SK-N-SH (cell line): ENCODE measurements at regions not wholly inside any gene's neighbourhood (a gene's known extent, or its start where the extent isn't known, plus 50 kb on each side); places are given as distances from the start of the nearest gene placed in this dataset.

ENCODE experiments used
- CTCF ChIA-PET: fragments of 300-600, 350-600 bp; formaldehyde crosslinking; extraction: SDS; loops from one replicate; lab custom pipeline; 2021; lab: Yijun Ruan, JAX
- POLR2A ChIA-PET: fragments of 350-600 bp; sonication (Branson Sonifier 250); formaldehyde crosslinking; extraction: SDS; loops from one replicate; lab custom pipeline; 2020; ENCODE audit warnings: antibody characterized with exemption, inconsistent platforms; lab: Yijun Ruan, JAX
- DNase-seq: peaks from one replicate; pipeline ENCODE4 v3.0.0; 2012
- H2AFZ ChIP-seq: fragments of 200-600 bp; sonication (generic); 2 replicates; pipeline ENCODE4 v1.8.1; 2016; ENCODE audit warnings: antibody characterized with exemption, mild to moderate bottlenecking, low read depth
- H3F3A ChIP-seq: fragments of 200-600 bp; sonication (generic); replicated peaks from 2 replicates; pipeline ENCODE3; 2016; ENCODE audit warnings: antibody characterized with exemption, mild to moderate bottlenecking; ENCODE audit not compliant: insufficient read depth
- H3K27ac ChIP-seq, 2 experiments: fragments of 200-500 bp in 1 of 2; fragments of 200-600 bp in 1 of 2; sonication (Bioruptor generic) in 1 of 2; sonication (generic), shearing (Covaris generic) in 1 of 2; 2 replicates each; pipeline versions ENCODE4 v1.5.1 to v1.6.1; 2014 to 2016; ENCODE audit warnings: low read depth in 2 of 2, inconsistent platforms in 1 of 2, low read length in 1 of 2, mild to moderate bottlenecking in 1 of 2, mixed read lengths in 1 of 2
- H3K27me3 ChIP-seq: fragments of 200-600 bp; sonication (generic), shearing (Covaris generic); 2 replicates; pipeline ENCODE4 v1.6.1; 2016; ENCODE audit warnings: mixed run types; ENCODE audit not compliant: insufficient read depth
- H3K36me3 ChIP-seq, 2 experiments: fragments of 200-500 bp in 1 of 2; fragments of 200-600 bp in 1 of 2; sonication (Bioruptor generic) in 1 of 2; sonication (generic) in 1 of 2; replicated peaks in 1 of 2; 2 replicates each; pipeline versions ENCODE3 to v1.5.1; 2014 to 2016; ENCODE audit warnings: low read length in 1 of 2, mild to moderate bottlenecking in 1 of 2; ENCODE audit not compliant: insufficient read depth in 2 of 2, control insufficient read depth in 1 of 2
- H3K4me1 ChIP-seq, 2 experiments: fragments of 200-500 bp in 1 of 2; fragments of 200-600 bp in 1 of 2; sonication (Bioruptor generic) in 1 of 2; sonication (generic), shearing (Covaris generic) in 1 of 2; 2 replicates each; pipeline versions ENCODE4 v1.5.1 to v1.6.1; 2014 to 2016; ENCODE audit warnings: low read depth in 1 of 2, low read length in 1 of 2, mixed run types in 1 of 2; ENCODE audit not compliant: insufficient read depth in 2 of 2, control insufficient read depth in 1 of 2
- H3K4me2 ChIP-seq: fragments of 200-600 bp; sonication (generic), shearing (Covaris generic); 2 replicates; pipeline ENCODE4 v1.6.1; 2017; ENCODE audit warnings: mixed run types
- H3K4me3 ChIP-seq, 2 experiments: fragments of 200-500 bp in 1 of 2; fragments of 200-600 bp in 1 of 2; sonication (Bioruptor generic) in 1 of 2; sonication (generic), shearing (Covaris generic) in 1 of 2; 2 replicates each; pipeline versions ENCODE4 v1.5.1 to v1.8.1; 2014 to 2016; ENCODE audit warnings: low read depth in 2 of 2, inconsistent platforms in 1 of 2, low read length in 1 of 2, mild to moderate bottlenecking in 1 of 2, mixed read lengths in 1 of 2, moderate library complexity in 1 of 2
- H3K79me2 ChIP-seq: fragments of 200-600 bp; sonication (generic); 2 replicates; pipeline ENCODE4 v1.8.1; 2017; ENCODE audit warnings: mild to moderate bottlenecking; ENCODE audit not compliant: insufficient read depth
- H3K9ac ChIP-seq: fragments of 200-600 bp; sonication (generic); 2 replicates; pipeline ENCODE4 v1.6.1; 2017; ENCODE audit warnings: mixed run types
- H3K9me2 ChIP-seq: fragments of 200-600 bp; sonication (generic); 2 replicates; pipeline ENCODE4 v1.6.1; 2017; ENCODE audit warnings: mixed run types
- H3K9me3 ChIP-seq: fragments of 200-600 bp; sonication (generic); 2 replicates; pipeline ENCODE4 v1.6.1; 2017; ENCODE audit warnings: mixed run types, mild to moderate bottlenecking, moderate library complexity
- H4K20me1 ChIP-seq: fragments of 200-600 bp; sonication (generic); 2 replicates; pipeline ENCODE4 v1.6.1; 2017; ENCODE audit warnings: mild to moderate bottlenecking, mixed run types; ENCODE audit not compliant: insufficient read depth
- EP300 ChIP-seq, 2 experiments: IDR thresholded peaks; 2 replicates each; pipeline versions ENCODE4 v1.4.0 to v1.6.1; 2012; ENCODE audit warnings: borderline replicate concordance in 1 of 2, low read depth in 1 of 2, low read length in 1 of 2
- EZH2phosphoT487 ChIP-seq: fragments of 200-600 bp; sonication (generic); IDR thresholded peaks from 2 replicates; pipeline ENCODE4 v1.6.1; 2017; ENCODE audit warnings: low read depth, mixed run types, mild to moderate bottlenecking, antibody characterized with exemption, moderate library complexity, borderline replicate concordance
- FOXJ3 ChIP-seq: sonication (generic); formaldehyde crosslinking; IDR thresholded peaks from 2 replicates; pipeline ENCODE4 v1.5.1; 2020; ENCODE audit warnings: mild to moderate bottlenecking, missing genetic modification reagents
- MAX ChIP-seq: IDR thresholded peaks from 2 replicates; pipeline ENCODE4 v1.4.0; 2012; ENCODE audit warnings: low read depth
- MEF2A ChIP-seq: IDR thresholded peaks from 2 replicates; pipeline ENCODE4 v1.4.0; 2012; ENCODE audit warnings: low read depth, borderline replicate concordance
- NFIC ChIP-seq: IDR thresholded peaks from 2 replicates; pipeline ENCODE4 v1.4.0; 2012; ENCODE audit warnings: borderline replicate concordance
- NRF1 ChIP-seq: IDR thresholded peaks from 2 replicates; pipeline ENCODE4 v1.6.1; 2012; ENCODE audit warnings: low read depth, mild to moderate bottlenecking, low read length
- PBX3 ChIP-seq: IDR thresholded peaks from 2 replicates; pipeline ENCODE4; 2012
- POLR2AphosphoS5 ChIP-seq: IDR thresholded peaks from 2 replicates; pipeline ENCODE4 v1.6.1; 2012; ENCODE audit warnings: low read depth, low read length
- RFX5 ChIP-seq: IDR thresholded peaks from 2 replicates; pipeline ENCODE4 v1.6.1; 2012; ENCODE audit warnings: mild to moderate bottlenecking, improper control_type of control experiment, low read length
- RXRA ChIP-seq: IDR thresholded peaks from 2 replicates; pipeline ENCODE4 v1.4.0; 2012; ENCODE audit warnings: low read depth, mild to moderate bottlenecking, borderline replicate concordance
- TEAD4 ChIP-seq: IDR thresholded peaks from 2 replicates; pipeline ENCODE4 v1.4.0; 2012; ENCODE audit warnings: mild to moderate bottlenecking, borderline replicate concordance; ENCODE audit not compliant: insufficient read depth
- USF2 ChIP-seq: fragments of 150-350 bp; IDR thresholded peaks from 2 replicates; pipeline ENCODE4 v1.6.1; 2017; ENCODE audit warnings: antibody characterized with exemption, low read length, low read depth, borderline replicate concordance
- YY1 ChIP-seq: IDR thresholded peaks from 2 replicates; pipeline ENCODE4 v1.4.0; 2012; ENCODE audit warnings: low read depth, mild to moderate bottlenecking
- WGBS: methylation state at CpG from one replicate; pipeline ENCODE4 v1.1.6; 2017; ENCODE audit warnings: low lambda C conversion rate; 5-methylcytosine and 5-hydroxymethylcytosine counted together

- 84% methylated on average over 2 of the region's 2 CpGs for WGBS
- TF ChIP-seq FOXJ3 (CRISPR knock-in tag) (no peak), MEF2A (no peak), EP300 (IDR thresholded peaks at IDR 0.05; ENCODE audit: borderline replicate concordance in 1 of 2, low read depth in 1 of 2, low read length in 1 of 2) (no peak), EZH2phosphoT487 (no peak), PBX3 (no peak), RFX5 (no peak), TEAD4 (no peak), POLR2AphosphoS5 (no peak), NFIC (no peak), RXRA (no peak)
Observed at GRCh38 chr18:44342946-44343345, 337.7 kb upstream of the SETBP1 start.

GRCh38 chr18:44343570-44343969, 337.1 kb upstream of the SETBP1 start:
- no peaks in the 10 kb centered on the region for H3K9me2 ChIP-seq
- ChIA-PET CTCF (no interaction called here), POLR2A (no interaction called here)
- H3K4me3 ChIP-seq = no peak overlapping the region
- H3F3A ChIP-seq = no peaks in the 10 kb centered on the region
- no peak overlapping the region for H2AFZ ChIP-seq
- no peak overlapping the region for H3K27ac ChIP-seq
- no peaks in the 10 kb centered on the region for H4K20me1 ChIP-seq
- no peak overlapping the region for H3K4me2 ChIP-seq
- no peak overlapping the region for H3K9ac ChIP-seq
- H3K79me2 ChIP-seq = no peaks in the 10 kb centered on the region
- no peaks in the 10 kb centered on the region for H3K4me1 ChIP-seq
- no peaks in the 10 kb centered on the region for H3K27me3 ChIP-seq
- H3K36me3 ChIP-seq = no peaks in the 10 kb centered on the region
- TF ChIP-seq NRF1 (no peak), YY1 (no peak), POLR2AphosphoS5 (no peak)
- peaks cover 4% of the 10 kb centered on the region; the same call in 1 of the 2 replicates for H3K9me3 ChIP-seq
- no peak for DNase-seq

More at GRCh38 chr18:44342946-44343345, 337.7 kb upstream of the SETBP1 start:
- H3K4me1 ChIP-seq = no peaks in the 10 kb centered on the region
- no peaks in the 10 kb centered on the region for H3K36me3 ChIP-seq
- no peaks in the 10 kb centered on the region for H3K27me3 ChIP-seq
- no peaks in the 10 kb centered on the region for H3F3A ChIP-seq
- no peaks in the 10 kb centered on the region for H4K20me1 ChIP-seq
- DNase-seq = no peak
- no peaks in the 10 kb centered on the region for H3K79me2 ChIP-seq
- peaks cover 8% of the 10 kb centered on the region for H3K9me3 ChIP-seq
- ChIA-PET CTCF (no interaction called here), POLR2A (no interaction called here)
- no peak overlapping the region for H3K4me2 ChIP-seq
- no peak overlapping the region for H3K4me3 ChIP-seq
- H2AFZ ChIP-seq = no peak overlapping the region
- H3K27ac ChIP-seq = no peak overlapping the region
- no peak overlapping the region for H3K9ac ChIP-seq
- H3K9me2 ChIP-seq = no peaks in the 10 kb centered on the region

- Histone ChIP-seq H3K27me3 (no peaks in the 10 kb centered on the region), H3K4me1 (no peaks in the 10 kb centered on the region), H3F3A (no peaks in the 10 kb centered on the region), H3K4me3 (no peak overlapping the region), H2AFZ (no peak overlapping the region), H3K36me3 (no peaks in the 10 kb centered on the region), H3K4me2 (no peak overlapping the region), H3K79me2 (no peaks in the 10 kb centered on the region), H4K20me1 (no peaks in the 10 kb centered on the region), H3K27ac (no peak overlapping the region), H3K9me3 (no peaks in the 10 kb centered on the region), H3K9ac (no peak overlapping the region), H3K9me2 (no peaks in the 10 kb centered on the region)
- no peak for DNase-seq
- 50% methylated on average over 5 of the region's 5 CpGs for WGBS
- no peak for TF ChIP-seq MEF2A
- TF ChIP-seq RXRA = no peak
- TF ChIP-seq MAX = no peak
- TF ChIP-seq FOXJ3 (CRISPR knock-in tag) = no peak
- no peak for TF ChIP-seq EZH2phosphoT487
- no peak for TF ChIP-seq USF2
- ChIA-PET POLR2A (no interaction called here), CTCF (interaction anchor here (1.3 kb wide), 1 partner anchor 1028 kb away, joined by 3 read pairs; no protein-coding TSS in a partner anchor)
Observed at GRCh38 chr18:44356566-44357157, 324.0 kb upstream of the SETBP1 start.
